ENCODE measurements at regions not wholly inside any gene's neighbourhood (a gene's known extent, or its start where the extent isn't known, plus 50 kb on each side); places are given as distances from the start of the nearest gene placed in this dataset.

GRCh38 chr6:49025273-49026240 lies 437.5 kb downstream of the MMUT start:
- intact Hi-C loops (cut with micrococcal nuclease), result no loop called here
- no peak overlapping the region for H3K4me3 Mint-ChIP-seq
- H3K9me3 Mint-ChIP-seq, result peaks cover 14 to 16% of the 10 kb centered on the region in 2 donors
- DNase-seq (no peak), ATAC-seq (no peak)
- Histone ChIP-seq H3K4me3 (ENCODE audit: low read length) (no peak overlapping the region), H3K27ac (ENCODE audit: low read length) (no peak overlapping the region), H3K4me1 (ENCODE audit: control insufficient read depth, insufficient read depth, low read length) (no peaks in the 10 kb centered on the region), H3K9me3 (ENCODE audit: control insufficient read depth, insufficient read depth, low read length) (no peaks in the 10 kb centered on the region), H3K27me3 (ENCODE audit: control insufficient read depth, insufficient read depth, low read length) (no peaks in the 10 kb centered on the region), H3K36me3 (ENCODE audit: control insufficient read depth, insufficient read depth, low read length) (no peaks in the 10 kb centered on the region)
- H3K36me3 Mint-ChIP-seq, result peaks cover 7% of the 10 kb centered on the region
- WGBS (ENCODE audit: insufficient coverage), result 43% methylated on average over 2 of the region's 2 CpGs
- TF ChIP-seq, protein P1, sequence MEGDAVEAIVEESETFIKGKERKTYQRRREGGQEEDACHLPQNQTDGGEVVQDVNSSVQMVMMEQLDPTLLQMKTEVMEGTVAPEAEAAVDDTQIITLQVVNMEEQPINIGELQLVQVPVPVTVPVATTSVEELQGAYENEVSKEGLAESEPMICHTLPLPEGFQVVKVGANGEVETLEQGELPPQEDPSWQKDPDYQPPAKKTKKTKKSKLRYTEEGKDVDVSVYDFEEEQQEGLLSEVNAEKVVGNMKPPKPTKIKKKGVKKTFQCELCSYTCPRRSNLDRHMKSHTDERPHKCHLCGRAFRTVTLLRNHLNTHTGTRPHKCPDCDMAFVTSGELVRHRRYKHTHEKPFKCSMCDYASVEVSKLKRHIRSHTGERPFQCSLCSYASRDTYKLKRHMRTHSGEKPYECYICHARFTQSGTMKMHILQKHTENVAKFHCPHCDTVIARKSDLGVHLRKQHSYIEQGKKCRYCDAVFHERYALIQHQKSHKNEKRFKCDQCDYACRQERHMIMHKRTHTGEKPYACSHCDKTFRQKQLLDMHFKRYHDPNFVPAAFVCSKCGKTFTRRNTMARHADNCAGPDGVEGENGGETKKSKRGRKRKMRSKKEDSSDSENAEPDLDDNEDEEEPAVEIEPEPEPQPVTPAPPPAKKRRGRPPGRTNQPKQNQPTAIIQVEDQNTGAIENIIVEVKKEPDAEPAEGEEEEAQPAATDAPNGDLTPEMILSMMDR (IDR thresholded peaks at IDR 0.05), result no peak
- H3K27me3 Mint-ChIP-seq (ENCODE audit: low read depth in 2 of 2), result no peaks in the 10 kb centered on the region
- H3K27ac Mint-ChIP-seq, result no peak overlapping the region
- no peaks in the 10 kb centered on the region for H3K4me1 Mint-ChIP-seq

- Mint-ChIP-seq H3K27ac (no peak overlapping the region), H3K4me3 (no peak overlapping the region), H3K27me3 (ENCODE audit: low read depth in 2 of 2) (no peaks in the 10 kb centered on the region), H3K36me3 (no peaks in the 10 kb centered on the region), H3K4me1 (no peaks in the 10 kb centered on the region), H3K9me3 (peaks cover 9 to 13% of the 10 kb centered on the region in 2 donors)
- Histone ChIP-seq H3K36me3 (ENCODE audit: control insufficient read depth, insufficient read depth, low read length) (no peaks in the 10 kb centered on the region), H3K9me3 (ENCODE audit: control insufficient read depth, insufficient read depth, low read length) (no peaks in the 10 kb centered on the region), H3K4me3 (ENCODE audit: low read length) (no peak overlapping the region), H3K27ac (ENCODE audit: low read length) (no peak overlapping the region), H3K4me1 (ENCODE audit: control insufficient read depth, insufficient read depth, low read length) (no peaks in the 10 kb centered on the region), H3K27me3 (ENCODE audit: control insufficient read depth, insufficient read depth, low read length) (no peaks in the 10 kb centered on the region)
- ATAC-seq (no peak), DNase-seq (no peak)
- TF ChIP-seq, protein P1 (IDR thresholded peaks at IDR 0.05), result no peak
- intact Hi-C loops (cut with micrococcal nuclease), result no loop called here
- 90% methylated on average over 1 of the region's 2 CpGs for WGBS (ENCODE audit: insufficient coverage)
Measured at GRCh38 chr6:49004801-49005200, 458.3 kb downstream of the MMUT start.

DNA sequence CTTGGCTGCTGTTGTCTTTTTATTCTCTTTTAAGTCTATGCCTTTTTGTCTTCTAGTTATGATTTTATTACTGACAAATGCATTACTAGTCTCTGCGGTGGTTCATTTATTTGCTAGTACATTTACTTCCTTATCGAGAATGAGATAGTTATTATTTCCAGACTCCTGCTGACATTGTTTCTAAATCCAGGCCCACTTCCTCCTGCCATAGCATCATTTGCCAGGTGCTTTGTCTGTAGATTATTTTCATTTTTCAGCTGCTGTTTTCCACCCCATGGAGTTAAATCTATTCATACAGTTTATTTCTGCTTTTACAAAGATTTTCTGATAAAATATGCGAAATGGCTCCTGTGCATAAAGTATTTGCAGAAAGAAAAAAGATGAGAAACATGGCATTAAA lies 459.7 kb downstream of the MMUT start:
- no peak overlapping the region for H3K27ac Mint-ChIP-seq
- H3K9me3 Mint-ChIP-seq, result peaks cover 9 to 11% of the 10 kb centered on the region in 2 donors
- no peaks in the 10 kb centered on the region for H3K36me3 Mint-ChIP-seq
- TF ChIP-seq, protein P1 (IDR thresholded peaks at IDR 0.05), result no peak
- Histone ChIP-seq H3K36me3 (ENCODE audit: control insufficient read depth, insufficient read depth, low read length) (no peaks in the 10 kb centered on the region), H3K27ac (ENCODE audit: low read length) (no peak overlapping the region), H3K4me3 (ENCODE audit: low read length) (no peak overlapping the region), H3K27me3 (ENCODE audit: control insufficient read depth, insufficient read depth, low read length) (no peaks in the 10 kb centered on the region), H3K4me1 (ENCODE audit: control insufficient read depth, insufficient read depth, low read length) (no peaks in the 10 kb centered on the region), H3K9me3 (ENCODE audit: control insufficient read depth, insufficient read depth, low read length) (no peaks in the 10 kb centered on the region)
- intact Hi-C loops (cut with micrococcal nuclease), result no loop called here
- no peaks in the 10 kb centered on the region for H3K27me3 Mint-ChIP-seq (ENCODE audit: low read depth in 2 of 2)
- ATAC-seq, result no peak
- no peak overlapping the region for H3K4me3 Mint-ChIP-seq
- H3K4me1 Mint-ChIP-seq, result no peaks in the 10 kb centered on the region
- 71% methylated on average over 1 of the region's 3 CpGs for WGBS (ENCODE audit: insufficient coverage)
- no peak for DNase-seq

Data from natural killer cell (primary cell).